ENCODE measurements at regions not wholly inside any gene's neighbourhood (a gene's known extent, or its start where the extent isn't known, plus 50 kb on each side); places are given as distances from the start of the nearest gene placed in this dataset.
"Not testable (repeated sequence)": the region's sequence is repeated elsewhere in the genome, so short reads cannot be mapped to it uniquely, and the experiment has no call there.

DNA sequence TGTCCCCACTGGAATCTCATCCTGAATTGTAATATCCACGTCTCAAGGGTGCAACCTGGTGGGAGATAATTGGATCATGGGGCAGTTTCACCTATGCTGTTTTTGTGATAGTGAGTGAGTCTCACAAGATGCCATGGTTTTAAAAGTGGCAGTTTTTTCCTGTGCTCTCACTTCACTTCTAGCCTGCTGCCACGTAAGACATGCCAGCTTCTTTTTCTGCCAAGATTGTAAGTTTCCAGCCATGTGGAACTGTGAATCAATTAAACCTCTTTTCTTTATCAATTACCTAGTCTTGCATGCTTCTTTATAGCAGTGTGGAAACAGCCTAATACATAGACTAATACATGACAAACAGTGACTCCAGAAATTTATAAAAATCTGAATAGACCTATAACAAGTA lies 1131.8 kb downstream of the PCDH7 start:
- no peak for DNase-seq

DNA sequence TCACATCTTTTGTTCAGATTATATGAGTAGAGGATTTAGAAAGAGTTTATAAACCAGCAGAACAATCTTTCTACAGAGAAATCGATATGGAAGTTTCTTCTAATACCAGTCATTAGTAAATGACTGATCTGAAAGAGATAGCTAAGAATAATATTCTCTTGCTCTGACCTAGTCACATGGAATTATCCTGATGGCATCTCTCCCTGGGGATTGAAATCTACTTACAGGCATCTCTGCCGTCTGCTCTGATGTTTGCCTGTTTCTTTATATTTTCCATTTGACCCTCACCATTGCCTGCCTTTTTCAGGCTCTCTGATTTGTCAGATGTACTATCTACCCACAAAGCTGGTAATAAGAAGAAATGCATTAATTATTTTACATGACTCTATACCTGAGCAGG lies 1157.3 kb downstream of the PCDH7 start:
- DNase-seq, result no peak

DNA sequence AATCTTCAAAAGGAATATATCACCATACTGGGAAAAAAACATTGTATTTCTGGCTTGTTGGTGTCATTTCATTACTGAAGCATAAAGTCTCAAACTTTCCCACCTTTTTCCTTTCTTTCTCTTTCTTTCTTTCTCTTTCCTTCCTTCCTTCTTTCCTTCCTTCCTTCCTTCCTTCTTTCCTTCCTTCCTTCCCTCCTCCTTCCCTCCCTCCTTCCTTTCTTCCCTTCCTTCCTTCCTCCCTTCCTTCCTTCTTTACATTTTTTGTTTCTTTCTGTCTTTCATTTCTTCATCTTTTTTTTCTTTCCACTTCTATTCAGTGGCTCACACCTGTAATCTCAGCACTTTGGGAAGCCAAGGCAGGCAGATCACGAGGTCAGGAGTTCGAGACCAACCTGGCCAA lies 1160.7 kb downstream of the PCDH7 start:
- DNase-seq, result not testable (repeated sequence)

- DNase-seq, result no peak
Measured at GRCh38 chr4:31896349-31896748, 1176.2 kb downstream of the PCDH7 start.

GRCh38 chr4:31905363-31905762 lies 1185.2 kb downstream of the PCDH7 start:
- DNase-seq, result no peak

- no peak for DNase-seq
Measured at GRCh38 chr4:31908261-31908660, 1188.1 kb downstream of the PCDH7 start.

- no peak for DNase-seq
Measured at GRCh38 chr4:31917334-31917733, 1197.2 kb downstream of the PCDH7 start.

DNA sequence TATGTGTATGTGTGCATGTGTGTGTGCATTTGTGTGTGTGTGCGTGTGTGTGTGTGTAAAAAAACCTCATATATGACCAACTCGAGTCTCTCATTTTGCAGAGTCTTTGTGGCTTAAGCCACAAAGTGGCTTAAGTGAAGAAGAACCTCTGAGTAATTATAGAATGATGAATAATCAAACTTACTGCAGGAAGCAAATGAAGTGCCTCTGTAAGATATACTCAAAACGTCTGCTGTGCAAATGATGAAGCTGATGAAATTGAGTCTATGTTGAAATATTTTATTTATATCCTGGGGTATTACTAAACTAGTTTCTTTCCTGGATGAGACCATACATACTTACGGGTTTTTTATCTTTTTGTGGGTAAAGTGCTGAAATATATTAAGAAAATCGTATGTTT lies 1198.7 kb downstream of the PCDH7 start:
- DNase-seq, result no peak

GRCh38 chr4:31923634-31924033 lies 1203.5 kb downstream of the PCDH7 start:
- no peak for DNase-seq

GRCh38 chr4:31929676-31930345 lies 1209.6 kb downstream of the PCDH7 start:
- DNase-seq, result no peak

DNA sequence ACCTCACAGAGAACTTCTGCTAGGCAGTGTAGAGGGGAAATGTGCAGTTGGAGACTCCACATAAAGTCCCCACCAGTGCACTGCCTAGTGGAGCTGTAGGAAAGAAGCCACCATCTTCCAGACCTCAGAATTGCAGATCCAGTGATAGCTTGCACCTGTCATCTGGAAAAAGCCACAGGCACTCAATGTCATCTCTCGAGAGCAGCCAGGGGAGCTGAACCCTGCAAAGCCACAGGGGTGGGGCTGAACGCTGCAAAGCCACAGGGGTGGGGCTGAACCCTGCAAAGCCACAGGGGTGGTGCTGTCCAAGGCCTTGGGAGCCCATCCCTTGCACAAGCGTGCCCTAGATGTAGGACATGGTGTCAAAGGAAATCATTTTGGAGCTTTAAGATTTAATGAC lies 1226.3 kb downstream of the PCDH7 start:
- no peak for DNase-seq

- DNase-seq, result no peak
Measured at GRCh38 chr4:31947101-31947500, 1226.9 kb downstream of the PCDH7 start.

- no peak for DNase-seq
Measured at GRCh38 chr4:31949045-31949444, 1228.9 kb downstream of the PCDH7 start.

- no peak for DNase-seq
Measured at GRCh38 chr4:31955346-31955745, 1235.2 kb downstream of the PCDH7 start.

- DNase-seq, result no peak
Measured at GRCh38 chr4:31959972-31960371, 1239.8 kb downstream of the PCDH7 start.

DNA sequence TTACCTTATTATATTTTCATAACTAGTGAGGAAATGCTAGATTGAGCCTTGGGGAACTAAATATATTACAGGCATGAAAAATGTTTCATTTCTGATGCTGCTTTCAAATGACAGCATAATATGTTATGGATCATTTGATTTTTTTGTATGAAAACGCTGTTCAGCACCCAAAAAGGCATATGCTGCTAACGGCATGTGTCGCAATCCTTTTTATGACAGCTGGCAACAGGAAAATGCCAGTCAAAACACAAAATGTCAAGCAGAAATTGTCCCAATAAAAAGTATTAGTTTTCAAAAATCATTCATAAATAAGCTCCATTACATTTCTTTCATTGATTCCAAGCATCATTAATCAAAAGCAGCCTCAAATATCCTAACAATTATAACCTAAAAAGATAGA lies 1244.5 kb downstream of the PCDH7 start:
- no peak for DNase-seq

DNA sequence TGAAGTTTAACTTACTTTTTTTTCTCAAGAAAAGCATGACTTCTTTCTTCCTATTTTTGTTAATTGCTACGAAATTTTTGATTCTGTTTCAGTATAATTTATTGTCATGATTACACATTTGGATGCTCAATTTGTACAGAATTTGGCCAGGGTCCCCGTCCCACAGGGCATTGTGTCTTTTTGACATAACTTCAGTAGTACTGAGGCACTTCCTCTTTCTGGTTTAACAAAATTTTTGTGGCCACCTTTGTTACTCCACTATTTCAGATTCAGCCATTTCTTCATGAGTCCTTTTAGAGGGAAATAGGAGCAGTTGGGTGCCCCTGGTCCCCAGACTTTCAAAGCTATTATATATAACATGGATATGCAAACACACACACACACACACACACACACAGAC lies 1248.7 kb downstream of the PCDH7 start:
- DNase-seq, result no peak

DNA sequence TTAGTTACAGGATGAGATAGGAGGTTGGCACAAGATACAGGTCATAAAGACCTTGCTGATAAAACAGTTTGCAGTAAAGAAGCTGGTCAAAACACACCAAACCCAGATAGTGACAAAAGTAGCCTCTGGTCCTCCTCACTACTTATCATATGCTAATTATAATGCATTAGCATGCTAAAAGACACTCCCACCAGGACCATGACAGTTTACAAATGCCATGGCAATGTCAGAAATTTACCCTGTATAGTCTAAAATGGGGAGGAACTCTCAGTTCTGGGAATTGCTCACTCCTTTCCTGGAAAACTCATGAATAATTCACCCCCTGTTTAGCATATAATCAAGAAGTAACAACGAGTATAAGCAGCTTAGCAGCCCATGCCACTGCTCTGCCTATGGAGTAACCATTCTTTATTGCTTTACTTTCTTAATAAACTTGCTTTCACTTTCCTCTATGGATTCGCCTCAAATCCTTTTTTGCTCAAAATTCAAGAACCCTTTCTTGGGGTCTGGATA lies 1254.4 kb downstream of the PCDH7 start:
- DNase-seq, result no peak

GRCh38 chr4:31979988-31980387 lies 1259.8 kb downstream of the PCDH7 start:
- no peak for DNase-seq

- DNase-seq, result no peak
Measured at GRCh38 chr4:31983246-31983645, 1263.1 kb downstream of the PCDH7 start.

- DNase-seq, result no peak
Measured at GRCh38 chr4:31983677-31984076, 1263.5 kb downstream of the PCDH7 start.

- no peak for DNase-seq
Measured at GRCh38 chr4:31984872-31985271, 1264.7 kb downstream of the PCDH7 start.

DNA sequence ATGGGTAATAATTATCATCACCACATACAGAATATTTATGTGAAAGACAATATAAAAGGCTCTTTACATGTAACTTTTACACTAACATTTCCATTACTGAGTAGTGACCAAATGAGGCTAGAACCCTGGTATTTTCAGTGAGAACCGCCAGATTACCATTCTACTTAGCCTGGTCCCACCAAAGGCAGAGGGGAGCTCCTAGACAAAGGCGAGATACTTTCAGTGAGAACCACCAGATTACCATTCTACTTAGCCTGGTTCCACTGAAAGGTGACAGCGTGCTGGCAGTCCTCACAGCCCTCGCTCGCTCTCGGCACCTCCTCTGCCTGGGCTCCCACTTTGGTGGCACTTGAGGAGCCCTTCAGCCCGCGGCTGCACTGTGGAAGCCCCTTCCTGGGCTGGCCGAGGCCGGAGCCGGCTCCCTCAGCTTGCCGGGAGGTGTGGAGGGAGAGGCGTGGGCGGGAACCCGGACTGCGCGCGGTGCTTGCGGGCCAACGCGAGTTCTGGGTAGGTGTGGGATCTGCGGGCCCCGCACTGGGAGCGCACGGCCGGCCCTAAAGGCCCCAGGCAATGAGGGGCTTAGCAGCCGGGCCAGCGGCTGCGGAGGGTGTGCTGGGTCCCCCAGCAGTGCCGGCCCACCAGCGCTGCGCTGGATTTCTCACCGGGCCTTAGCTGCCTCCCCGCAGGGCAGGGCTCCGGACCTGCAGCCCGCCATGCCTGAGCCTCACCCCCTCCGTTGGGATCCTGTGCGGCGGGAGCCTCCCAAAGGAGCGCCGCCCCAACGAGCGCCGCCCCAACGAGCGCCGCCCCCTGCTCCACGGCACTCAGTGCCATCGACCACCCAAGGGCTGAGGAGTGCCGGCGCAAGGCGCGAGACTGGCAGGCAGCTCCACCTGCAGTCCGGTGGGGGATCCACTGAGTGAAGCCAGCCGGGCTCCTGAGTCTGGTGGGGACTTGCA lies 1276.1 kb downstream of the PCDH7 start:
- DNase-seq, result no peak

- no peak for DNase-seq
Measured at GRCh38 chr4:31998807-31999206, 1278.6 kb downstream of the PCDH7 start.

All from stimulated activated CD8-positive, alpha-beta memory T cell treated with anti-CD3 and anti-CD28 coated beads, Interleukin-4, amount 100 ng/mL, for 48 hours (primary cell).